ENCODE measurements at regions not wholly inside any gene's neighbourhood (a gene's known extent, or its start where the extent isn't known, plus 50 kb on each side); places are given as distances from the start of the nearest gene placed in this dataset.

GRCh38 chr9:16136961-16137360, 584.1 kb downstream of the CCDC171 start:
- TF ChIP-seq CTCF (IDR thresholded peaks at IDR 0.05; ENCODE audit: low read depth, low read length) (no peak), EZH2phosphoT487 (IDR thresholded peaks at IDR 0.05; ENCODE audit: low read depth) (no peak)

Measured in OCI-LY3 (cell line).